Astrocyte (in vitro differentiated cells and primary cell): ENCODE measurements at regions not wholly inside any gene's neighbourhood (a gene's known extent, or its start where the extent isn't known, plus 50 kb on each side); places are given as distances from the start of the nearest gene placed in this dataset.

Source experiments
- CTCF ChIP-seq: IDR thresholded peaks from 2 replicates; pipeline ENCODE4 v1.5.1; 2011; ENCODE audit warnings: low read depth, mild to moderate bottlenecking, inconsistent platforms, low read length, moderate library complexity; ENCODE audit not compliant: insufficient read depth
- EZH2 ChIP-seq: IDR thresholded peaks from 2 replicates; pipeline ENCODE4 v1.6.1; 2012; ENCODE audit warnings: mild to moderate bottlenecking, low read length, inconsistent platforms; ENCODE audit not compliant: insufficient read depth

- no peak for TF ChIP-seq CTCF
- TF ChIP-seq EZH2 = no peak
These were observed 332.5 kb upstream of the ZFP42 start for GRCh38 chr4:187663076-187663475.
